ENCODE measurements at regions not wholly inside any gene's neighbourhood (a gene's known extent, or its start where the extent isn't known, plus 50 kb on each side); places are given as distances from the start of the nearest gene placed in this dataset.

- Histone ChIP-seq H3K4me1 (ENCODE audit: control insufficient read depth, insufficient read depth, low read length) (no peaks in the 10 kb centered on the region), H3K9me3 (ENCODE audit: control insufficient read depth, insufficient read depth, low read length) (no peaks in the 10 kb centered on the region), H3K4me3 (ENCODE audit: low read depth, low read length) (no peak overlapping the region), H3K27ac (ENCODE audit: low read depth, low read length) (no peak overlapping the region), H3K27me3 (ENCODE audit: control insufficient read depth, insufficient read depth, low read length) (no peaks in the 10 kb centered on the region), H3K36me3 (ENCODE audit: control insufficient read depth, insufficient read depth, low read length) (no peaks in the 10 kb centered on the region)
- no CpG with 5 or more reads among the region's 2 CpGs for WGBS (ENCODE audit: insufficient coverage)
- DNase-seq (ENCODE audit: low read depth in 4 of 6, low spot score in 6 of 6): peak in 4 of 6 donors; percentile 7 to 73 (median 32)
Observed at GRCh38 chr12:90245391-90245790, 536.8 kb upstream of the ATP2B1 start.

- H3K4me1 ChIP-seq (ENCODE audit: control insufficient read depth, insufficient read depth, low read length): no peaks in the 10 kb centered on the region
- no peak overlapping the region for H3K4me3 ChIP-seq (ENCODE audit: low read depth, low read length)
- H3K27me3 ChIP-seq (ENCODE audit: control insufficient read depth, insufficient read depth, low read length): no peaks in the 10 kb centered on the region
- DNase-seq (ENCODE audit: low read depth in 4 of 6, low spot score in 6 of 6): no peak
- no CpG with 5 or more reads among the region's 3 CpGs for WGBS (ENCODE audit: insufficient coverage)
- no peak overlapping the region for H3K27ac ChIP-seq (ENCODE audit: low read depth, low read length)
- no peaks in the 10 kb centered on the region for H3K9me3 ChIP-seq (ENCODE audit: control insufficient read depth, insufficient read depth, low read length)
- H3K36me3 ChIP-seq (ENCODE audit: control insufficient read depth, insufficient read depth, low read length): no peaks in the 10 kb centered on the region
Observed at GRCh38 chr12:90244232-90244631, 535.6 kb upstream of the ATP2B1 start.

- Histone ChIP-seq H3K27ac (ENCODE audit: low read depth, low read length) (no peak overlapping the region), H3K4me3 (ENCODE audit: low read depth, low read length) (no peak overlapping the region), H3K4me1 (ENCODE audit: control insufficient read depth, insufficient read depth, low read length) (no peaks in the 10 kb centered on the region), H3K36me3 (ENCODE audit: control insufficient read depth, insufficient read depth, low read length) (no peaks in the 10 kb centered on the region), H3K27me3 (ENCODE audit: control insufficient read depth, insufficient read depth, low read length) (no peaks in the 10 kb centered on the region), H3K9me3 (ENCODE audit: control insufficient read depth, insufficient read depth, low read length) (no peaks in the 10 kb centered on the region)
- WGBS (ENCODE audit: insufficient coverage): no CpG with 5 or more reads among the region's 4 CpGs
- DNase-seq (ENCODE audit: low read depth in 4 of 6, low spot score in 6 of 6): no peak
Observed at GRCh38 chr12:90243211-90243610, 534.6 kb upstream of the ATP2B1 start.

- no CpG with 5 or more reads among the region's 1 CpG for WGBS (ENCODE audit: insufficient coverage)
Observed at GRCh38 chr12:90239732-90240260, 531.2 kb upstream of the ATP2B1 start.

GRCh38 chr12:90238663-90239271, 530.1 kb upstream of the ATP2B1 start:
- Histone ChIP-seq H3K27me3 (ENCODE audit: control insufficient read depth, insufficient read depth, low read length) (no peaks in the 10 kb centered on the region), H3K9me3 (ENCODE audit: control insufficient read depth, insufficient read depth, low read length) (no peaks in the 10 kb centered on the region), H3K27ac (ENCODE audit: low read depth, low read length) (no peak overlapping the region), H3K36me3 (ENCODE audit: control insufficient read depth, insufficient read depth, low read length) (no peaks in the 10 kb centered on the region), H3K4me1 (ENCODE audit: control insufficient read depth, insufficient read depth, low read length) (no peaks in the 10 kb centered on the region), H3K4me3 (ENCODE audit: low read depth, low read length) (no peak overlapping the region)
- no peak for DNase-seq (ENCODE audit: low read depth in 4 of 6, low spot score in 6 of 6)
- WGBS (ENCODE audit: insufficient coverage): no CpG with 5 or more reads among the region's 2 CpGs

More at GRCh38 chr12:90239732-90240260, 531.2 kb upstream of the ATP2B1 start:
- no peak for DNase-seq (ENCODE audit: low read depth in 4 of 6, low spot score in 6 of 6)
- no peak overlapping the region for H3K27ac ChIP-seq (ENCODE audit: low read depth, low read length)
- H3K4me3 ChIP-seq (ENCODE audit: low read depth, low read length): no peak overlapping the region
- no peaks in the 10 kb centered on the region for H3K9me3 ChIP-seq (ENCODE audit: control insufficient read depth, insufficient read depth, low read length)
- H3K36me3 ChIP-seq (ENCODE audit: control insufficient read depth, insufficient read depth, low read length): no peaks in the 10 kb centered on the region
- no peaks in the 10 kb centered on the region for H3K27me3 ChIP-seq (ENCODE audit: control insufficient read depth, insufficient read depth, low read length)
- no peaks in the 10 kb centered on the region for H3K4me1 ChIP-seq (ENCODE audit: control insufficient read depth, insufficient read depth, low read length)

GRCh38 chr12:90237841-90238240, 529.2 kb upstream of the ATP2B1 start:
- no peaks in the 10 kb centered on the region for H3K9me3 ChIP-seq (ENCODE audit: control insufficient read depth, insufficient read depth, low read length)
- H3K27me3 ChIP-seq (ENCODE audit: control insufficient read depth, insufficient read depth, low read length): no peaks in the 10 kb centered on the region
- no peak for DNase-seq (ENCODE audit: low read depth in 4 of 6, low spot score in 6 of 6)
- H3K4me1 ChIP-seq (ENCODE audit: control insufficient read depth, insufficient read depth, low read length): no peaks in the 10 kb centered on the region
- H3K4me3 ChIP-seq (ENCODE audit: low read depth, low read length): no peak overlapping the region
- H3K36me3 ChIP-seq (ENCODE audit: control insufficient read depth, insufficient read depth, low read length): no peaks in the 10 kb centered on the region
- no peak overlapping the region for H3K27ac ChIP-seq (ENCODE audit: low read depth, low read length)
- WGBS (ENCODE audit: insufficient coverage): no CpG with 5 or more reads among the region's 3 CpGs

- no CpG with 5 or more reads among the region's 1 CpG for WGBS (ENCODE audit: insufficient coverage)
- Histone ChIP-seq H3K27ac (ENCODE audit: low read depth, low read length) (no peak overlapping the region), H3K9me3 (ENCODE audit: control insufficient read depth, insufficient read depth, low read length) (no peaks in the 10 kb centered on the region), H3K27me3 (ENCODE audit: control insufficient read depth, insufficient read depth, low read length) (no peaks in the 10 kb centered on the region), H3K36me3 (ENCODE audit: control insufficient read depth, insufficient read depth, low read length) (no peaks in the 10 kb centered on the region), H3K4me3 (ENCODE audit: low read depth, low read length) (no peak overlapping the region), H3K4me1 (ENCODE audit: control insufficient read depth, insufficient read depth, low read length) (no peaks in the 10 kb centered on the region)
- DNase-seq (ENCODE audit: low read depth in 4 of 6, low spot score in 6 of 6): no peak
Observed at GRCh38 chr12:90235642-90236041, 527.0 kb upstream of the ATP2B1 start.

- 100% methylated on average over 1 of the region's 2 CpGs for WGBS (ENCODE audit: insufficient coverage)
- no peaks in the 10 kb centered on the region for H3K9me3 ChIP-seq (ENCODE audit: control insufficient read depth, insufficient read depth, low read length)
- H3K27me3 ChIP-seq (ENCODE audit: control insufficient read depth, insufficient read depth, low read length): no peaks in the 10 kb centered on the region
- no peaks in the 10 kb centered on the region for H3K36me3 ChIP-seq (ENCODE audit: control insufficient read depth, insufficient read depth, low read length)
- DNase-seq (ENCODE audit: low read depth in 4 of 6, low spot score in 6 of 6): no peak
- no peak overlapping the region for H3K4me3 ChIP-seq (ENCODE audit: low read depth, low read length)
- no peaks in the 10 kb centered on the region for H3K4me1 ChIP-seq (ENCODE audit: control insufficient read depth, insufficient read depth, low read length)
- H3K27ac ChIP-seq (ENCODE audit: low read depth, low read length): no peak overlapping the region
Observed at GRCh38 chr12:90234472-90234871, 525.8 kb upstream of the ATP2B1 start.

GRCh38 chr12:90233168-90234100, 524.8 kb upstream of the ATP2B1 start:
- Histone ChIP-seq H3K27me3 (ENCODE audit: control insufficient read depth, insufficient read depth, low read length) (no peaks in the 10 kb centered on the region), H3K4me1 (ENCODE audit: control insufficient read depth, insufficient read depth, low read length) (no peaks in the 10 kb centered on the region), H3K4me3 (ENCODE audit: low read depth, low read length) (no peak overlapping the region), H3K36me3 (ENCODE audit: control insufficient read depth, insufficient read depth, low read length) (no peaks in the 10 kb centered on the region), H3K9me3 (ENCODE audit: control insufficient read depth, insufficient read depth, low read length) (no peaks in the 10 kb centered on the region), H3K27ac (ENCODE audit: low read depth, low read length) (no peak overlapping the region)
- DNase-seq (ENCODE audit: low read depth in 4 of 6, low spot score in 6 of 6): no peak
- 80% methylated on average over 1 of the region's 6 CpGs for WGBS (ENCODE audit: insufficient coverage)

All from spinal cord (tissue), 9 donors.